Sigmoid colon (tissue), 6 donors: ENCODE measurements at regions not wholly inside any gene's neighbourhood (a gene's known extent, or its start where the extent isn't known, plus 50 kb on each side); places are given as distances from the start of the nearest gene placed in this dataset.

Experiments
- DNase-seq: peaks from one replicate; pipeline ENCODE4 v3.0.0-alpha.2; 2019
- H3K27ac ChIP-seq, 4 donors: fragments of 200-600 bp; sonication (generic); one replicate each; pipeline ENCODE4 v1.5.1; 2016 to 2019; ENCODE audit warnings: mild to moderate bottlenecking in 1 of 4
- H3K27me3 ChIP-seq, 3 donors: fragments of 200-600 bp; sonication (generic); one replicate each; pipeline ENCODE4 v1.5.1; 2019; ENCODE audit warnings: mild to moderate bottlenecking in 1 of 3
- H3K36me3 ChIP-seq, 4 donors: fragments of 200-600 bp; sonication (generic); one replicate each; pipeline ENCODE4 v1.5.1; 2016 to 2019
- H3K4me1 ChIP-seq, 4 donors: fragments of 200-600 bp; sonication (generic); one replicate each; pipeline ENCODE4 v1.5.1; 2017 to 2019
- H3K4me3 ChIP-seq, 4 donors: fragments of 200-600 bp; sonication (generic); one replicate each; pipeline ENCODE4 v1.5.1; 2017 to 2019; ENCODE audit warnings: mild to moderate bottlenecking in 2 of 4, moderate library complexity in 1 of 4
- H3K9me3 ChIP-seq, 4 donors: fragments of 200-600 bp in 3 of 4; sonication (generic) in 3 of 4; one replicate each; pipeline versions ENCODE4 v1.5.1 to v1.6.1; 2013 to 2019
- EP300 ChIP-seq, 4 donors: sonication (generic); formaldehyde crosslinking; IDR thresholded peaks; one replicate each; pipeline ENCODE4 v1.6.1; 2017; ENCODE audit warnings: antibody characterized with exemption in 4 of 4
- POLR2A ChIP-seq, 2 donors: fragments of 450-650 bp; IDR thresholded peaks; one replicate each; pipeline ENCODE4 v1.6.1; 2016; ENCODE audit warnings: antibody characterized with exemption in 2 of 2, mild to moderate bottlenecking in 2 of 2, moderate library complexity in 2 of 2
- POLR2AphosphoS5 ChIP-seq, 4 donors: sonication (generic); formaldehyde crosslinking; IDR thresholded peaks; one replicate each; pipeline ENCODE4 v1.6.1; 2017; ENCODE audit warnings: antibody characterized with exemption in 4 of 4
- WGBS, 2 donors: extraction: QIAGEN DNeasy Blood & Tissue Kit; methylation state at CpG; one replicate each; pipeline ENCODE4 v1.1.7; 2013; 5-methylcytosine and 5-hydroxymethylcytosine counted together
- intact Hi-C: fragments of 100-400 bp; cut with DNase I; formaldehyde crosslinking; loops from one replicate; pipeline ENCODE4 v1.15.1; 2023
- TF ChIP-seq, protein P1 (sequence below), 4 experiments: fragments of 450-650 bp in 3 of 4; fragments of 200-600 bp in 1 of 4; IDR thresholded peaks; one replicate each; pipeline ENCODE4 v1.5.1; 2016 to 2019; ENCODE audit warnings: antibody characterized with exemption in 4 of 4, mild to moderate bottlenecking in 3 of 4, moderate library complexity in 2 of 4
- donor health status: healthy with polysubstance abuse.
- donor health status: healthy.

DNA sequence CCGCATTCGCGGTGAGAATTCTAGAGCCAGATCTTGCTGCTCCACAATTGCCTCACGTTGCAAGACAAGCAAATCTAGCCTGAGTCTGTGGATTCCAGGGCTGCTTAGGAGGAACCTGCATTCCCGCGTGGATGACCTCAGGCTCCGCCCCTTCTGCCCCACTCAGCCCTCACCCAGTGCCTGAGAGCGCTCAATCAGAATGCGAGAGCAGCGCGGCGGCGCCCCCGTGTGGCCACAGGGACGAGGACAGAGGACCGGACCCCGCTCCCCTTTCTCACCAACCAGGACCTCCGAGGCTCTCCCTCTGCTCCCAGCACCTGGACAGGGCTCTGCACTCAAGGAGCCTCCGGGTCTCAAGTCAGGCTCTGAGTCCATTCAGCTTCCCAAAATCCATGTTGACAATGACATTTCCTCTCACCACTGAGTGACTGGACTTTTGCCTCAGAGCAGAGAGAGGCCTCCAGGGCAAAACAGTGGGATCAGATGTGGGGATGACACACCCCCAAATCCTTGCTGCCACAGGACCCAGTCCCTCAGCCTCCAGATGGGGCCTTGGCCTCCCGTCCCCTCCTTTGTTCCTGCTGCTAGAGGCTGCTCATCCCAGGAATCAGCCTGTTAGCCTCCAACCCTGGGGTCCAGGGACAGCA, 52.0 kb downstream of the RPP21 start:
- WGBS, 2 donors: 13 to 14% methylated on average over 20 of the region's 20 CpGs

DNA sequence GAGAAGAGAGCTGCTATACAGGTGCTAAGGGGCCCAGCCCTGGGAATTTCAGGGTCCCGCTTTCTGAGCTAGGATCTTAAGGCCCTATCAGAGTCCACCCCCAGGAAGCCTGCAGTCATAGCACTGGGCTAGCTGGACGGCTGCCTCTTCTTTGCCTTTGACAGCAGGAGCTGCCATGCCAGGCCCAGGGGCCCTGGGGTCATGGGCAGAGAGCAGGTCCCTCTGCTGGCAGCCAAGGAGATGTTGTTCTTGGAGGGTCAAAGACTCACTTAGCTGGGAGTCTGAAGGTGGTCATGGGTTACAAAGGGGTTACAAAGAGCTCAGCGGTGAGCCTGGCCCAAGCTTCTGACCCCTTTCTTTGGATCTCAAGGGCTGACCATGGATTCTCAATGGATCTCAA, 52.7 kb downstream of the RPP21 start:
- TF ChIP-seq POLR2AphosphoS5 (IDR thresholded peaks at IDR 0.05): no peak
- TF ChIP-seq POLR2A (IDR thresholded peaks at IDR 0.05): no peak
- TF ChIP-seq EP300 (IDR thresholded peaks at IDR 0.05): no peak
- TF ChIP-seq, protein P1, sequence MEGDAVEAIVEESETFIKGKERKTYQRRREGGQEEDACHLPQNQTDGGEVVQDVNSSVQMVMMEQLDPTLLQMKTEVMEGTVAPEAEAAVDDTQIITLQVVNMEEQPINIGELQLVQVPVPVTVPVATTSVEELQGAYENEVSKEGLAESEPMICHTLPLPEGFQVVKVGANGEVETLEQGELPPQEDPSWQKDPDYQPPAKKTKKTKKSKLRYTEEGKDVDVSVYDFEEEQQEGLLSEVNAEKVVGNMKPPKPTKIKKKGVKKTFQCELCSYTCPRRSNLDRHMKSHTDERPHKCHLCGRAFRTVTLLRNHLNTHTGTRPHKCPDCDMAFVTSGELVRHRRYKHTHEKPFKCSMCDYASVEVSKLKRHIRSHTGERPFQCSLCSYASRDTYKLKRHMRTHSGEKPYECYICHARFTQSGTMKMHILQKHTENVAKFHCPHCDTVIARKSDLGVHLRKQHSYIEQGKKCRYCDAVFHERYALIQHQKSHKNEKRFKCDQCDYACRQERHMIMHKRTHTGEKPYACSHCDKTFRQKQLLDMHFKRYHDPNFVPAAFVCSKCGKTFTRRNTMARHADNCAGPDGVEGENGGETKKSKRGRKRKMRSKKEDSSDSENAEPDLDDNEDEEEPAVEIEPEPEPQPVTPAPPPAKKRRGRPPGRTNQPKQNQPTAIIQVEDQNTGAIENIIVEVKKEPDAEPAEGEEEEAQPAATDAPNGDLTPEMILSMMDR (IDR thresholded peaks at IDR 0.05): no peak
- DNase-seq: no peak
- H3K9me3 ChIP-seq: no peaks in the 10 kb centered on the region
- H3K4me3 ChIP-seq: no peak overlapping the region
- peaks cover 0 to 8% (median 2%) of the 10 kb centered on the region in 4 donors for H3K4me1 ChIP-seq
- H3K27ac ChIP-seq: no peak overlapping the region
- no peaks in the 10 kb centered on the region for H3K27me3 ChIP-seq
- no peaks in the 10 kb centered on the region for H3K36me3 ChIP-seq
- 80 to 81% methylated on average over 3 of the region's 3 CpGs for WGBS, 2 donors
- intact Hi-C loops: loop anchor here (1.0 to 2.0 kb wide), 2 partner anchors 40 to 177 kb away; no protein-coding TSS in a partner anchor

More for the DNA sequence above, 52.0 kb downstream of the RPP21 start:
- no peaks in the 10 kb centered on the region for H3K9me3 ChIP-seq
- peak; percentile 86 for DNase-seq
- H3K4me1 ChIP-seq: peaks cover 0 to 8% (median 2%) of the 10 kb centered on the region in 4 donors
- no peaks in the 10 kb centered on the region for H3K36me3 ChIP-seq
- H3K27me3 ChIP-seq: no peaks in the 10 kb centered on the region
- H3K27ac ChIP-seq: no peak overlapping the region
- H3K4me3 ChIP-seq: no peak overlapping the region
- TF ChIP-seq, protein P1 (IDR thresholded peaks at IDR 0.05): peak; percentile 67 to 84 (median 74)
- no peak for TF ChIP-seq POLR2AphosphoS5 (IDR thresholded peaks at IDR 0.05)
- intact Hi-C loops: loop anchor here (1.0 kb wide), 1 partner anchor 40 kb away; no protein-coding TSS in a partner anchor

DNA sequence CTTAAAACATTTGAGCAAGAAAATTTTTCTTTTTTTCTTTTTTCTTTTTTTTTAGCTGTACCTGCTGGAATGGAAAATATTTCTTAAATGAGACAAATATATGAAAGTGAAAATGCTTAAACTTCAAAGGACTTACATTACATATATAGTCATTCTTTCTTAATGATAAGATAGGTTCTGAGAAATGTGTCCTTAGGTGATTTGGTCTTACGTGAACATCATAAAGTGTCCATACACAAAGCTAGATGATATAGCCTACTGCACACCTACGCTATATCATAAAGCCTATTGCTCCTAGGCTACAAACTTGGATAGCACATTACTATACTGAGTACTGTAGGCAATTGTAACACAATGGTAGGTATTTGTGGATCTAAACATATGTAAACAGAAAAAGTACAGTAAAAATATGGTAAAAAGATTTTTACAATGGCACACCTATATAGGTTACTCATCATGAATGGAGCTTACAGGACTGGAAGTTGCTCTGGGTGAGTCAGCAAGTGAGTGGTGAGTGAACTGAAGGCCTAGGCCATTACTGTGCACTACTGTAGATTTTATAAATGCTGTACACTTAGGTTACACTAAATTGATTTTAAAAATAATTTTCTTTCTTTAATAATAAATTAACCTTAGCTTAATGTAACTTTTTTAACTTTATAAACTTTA, 54.6 kb downstream of the RPP21 start:
- no peak for DNase-seq
- TF ChIP-seq, protein P1 (IDR thresholded peaks at IDR 0.05): no peak
- TF ChIP-seq EP300 (IDR thresholded peaks at IDR 0.05): no peak
- no peak for TF ChIP-seq POLR2AphosphoS5 (IDR thresholded peaks at IDR 0.05)
- no peak for TF ChIP-seq POLR2A (IDR thresholded peaks at IDR 0.05)
- WGBS, 2 donors: 67 to 68% methylated on average over 2 of the region's 2 CpGs
- H3K4me3 ChIP-seq: no peak overlapping the region
- intact Hi-C loops: loop anchor here (2.0 kb wide), 1 partner anchor 179 kb away; no protein-coding TSS in a partner anchor
- no peaks in the 10 kb centered on the region for H3K36me3 ChIP-seq
- no peaks in the 10 kb centered on the region for H3K27me3 ChIP-seq
- no peak overlapping the region for H3K27ac ChIP-seq
- H3K9me3 ChIP-seq: no peaks in the 10 kb centered on the region
- H3K4me1 ChIP-seq: peaks cover 0 to 8% (median 2%) of the 10 kb centered on the region in 4 donors

DNA sequence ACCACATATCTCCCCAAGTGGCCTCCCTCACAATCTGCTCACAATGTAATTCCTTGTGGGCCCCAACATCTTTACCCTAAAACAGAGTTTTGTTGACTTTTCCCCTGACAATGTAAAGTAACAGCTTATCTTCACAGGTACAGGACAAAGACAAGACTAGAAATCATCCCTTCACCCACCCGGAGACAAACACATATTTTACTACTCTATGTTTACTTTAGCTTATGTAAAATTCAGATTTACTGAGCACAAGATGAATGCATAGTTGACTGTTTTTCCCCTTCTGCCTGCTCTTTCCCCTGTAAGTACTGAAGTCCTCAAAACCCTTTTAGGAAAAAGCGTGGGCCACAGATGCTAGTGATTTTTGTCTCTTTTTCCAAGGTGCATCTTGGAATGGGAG, 61.0 kb downstream of the RPP21 start:
- no peak for DNase-seq
- no peak overlapping the region for H3K27ac ChIP-seq
- H3K36me3 ChIP-seq: no peaks in the 10 kb centered on the region
- intact Hi-C loops: no loop called here
- no peaks in the 10 kb centered on the region for H3K4me1 ChIP-seq
- peaks cover 0 to 5% (median 0%) of the 10 kb centered on the region in 4 donors for H3K9me3 ChIP-seq
- no peak for TF ChIP-seq POLR2AphosphoS5 (IDR thresholded peaks at IDR 0.05)
- no peak for TF ChIP-seq EP300 (IDR thresholded peaks at IDR 0.05)
- TF ChIP-seq, protein P1 (IDR thresholded peaks at IDR 0.05): no peak
- no peak for TF ChIP-seq POLR2A (IDR thresholded peaks at IDR 0.05)
- no peak overlapping the region for H3K4me3 ChIP-seq
- peaks cover 0 to 12% (median 0%) of the 10 kb centered on the region in 3 donors for H3K27me3 ChIP-seq
- WGBS, 2 donors: 45 to 60% methylated on average over 2 of the region's 2 CpGs
